GM19043 (cell line): ENCODE measurements at regions not wholly inside any gene's neighbourhood (a gene's known extent, or its start where the extent isn't known, plus 50 kb on each side); places are given as distances from the start of the nearest gene placed in this dataset.

ENCODE experiments used
- ATAC-seq: cut with Tn5 transposase; IDR thresholded peaks from one replicate; pipeline ENCODE4 v1.9.1; 2021; ENCODE audit warnings: low read depth; ENCODE audit not compliant: unreplicated experiment

GRCh38 chr22:48561676-48562075 is 1266.0 kb downstream of the BRD1 start:
- ATAC-seq, result no peak

- ATAC-seq, result no peak
These were observed 1266.8 kb downstream of the BRD1 start for GRCh38 chr22:48560836-48561235.

- ATAC-seq, result no peak
These were observed 1267.3 kb downstream of the BRD1 start for GRCh38 chr22:48560389-48560751.

DNA sequence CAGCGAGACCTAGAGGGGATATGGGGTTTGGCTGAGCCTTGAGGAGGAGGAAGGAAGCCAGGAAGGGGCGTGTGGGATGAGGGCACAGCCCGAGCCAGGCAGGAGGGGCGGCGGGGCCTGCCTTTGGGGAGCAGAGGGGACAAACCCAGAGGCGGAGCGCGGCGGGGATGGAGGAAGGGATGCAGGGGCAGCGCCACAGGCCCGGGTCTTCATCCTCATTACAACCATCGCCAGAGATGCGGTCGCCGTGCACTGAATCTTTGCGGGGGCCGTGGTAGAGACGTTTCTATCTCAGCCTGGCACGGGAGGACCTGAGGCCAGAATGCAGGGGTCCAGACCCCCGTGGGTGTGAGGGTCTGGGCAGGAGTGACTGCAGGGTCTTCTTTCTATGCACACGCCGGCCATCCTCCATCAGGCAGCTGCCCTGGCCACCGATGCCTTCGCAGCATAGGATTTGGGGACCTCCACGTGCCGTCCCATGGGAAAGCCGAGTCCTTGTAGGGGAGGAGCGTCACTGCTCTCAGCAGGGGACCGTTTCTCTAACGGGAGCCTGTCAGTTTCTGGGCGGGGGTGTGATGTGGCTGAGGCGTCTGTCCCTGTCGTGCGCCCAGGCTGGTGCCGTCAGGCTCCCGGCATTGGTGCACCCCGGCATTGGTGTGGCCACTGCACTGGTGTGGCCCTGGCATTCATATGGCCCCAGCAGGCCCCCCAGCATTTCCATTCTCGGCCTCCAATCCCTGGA is 1267.9 kb downstream of the BRD1 start:
- no peak for ATAC-seq

DNA sequence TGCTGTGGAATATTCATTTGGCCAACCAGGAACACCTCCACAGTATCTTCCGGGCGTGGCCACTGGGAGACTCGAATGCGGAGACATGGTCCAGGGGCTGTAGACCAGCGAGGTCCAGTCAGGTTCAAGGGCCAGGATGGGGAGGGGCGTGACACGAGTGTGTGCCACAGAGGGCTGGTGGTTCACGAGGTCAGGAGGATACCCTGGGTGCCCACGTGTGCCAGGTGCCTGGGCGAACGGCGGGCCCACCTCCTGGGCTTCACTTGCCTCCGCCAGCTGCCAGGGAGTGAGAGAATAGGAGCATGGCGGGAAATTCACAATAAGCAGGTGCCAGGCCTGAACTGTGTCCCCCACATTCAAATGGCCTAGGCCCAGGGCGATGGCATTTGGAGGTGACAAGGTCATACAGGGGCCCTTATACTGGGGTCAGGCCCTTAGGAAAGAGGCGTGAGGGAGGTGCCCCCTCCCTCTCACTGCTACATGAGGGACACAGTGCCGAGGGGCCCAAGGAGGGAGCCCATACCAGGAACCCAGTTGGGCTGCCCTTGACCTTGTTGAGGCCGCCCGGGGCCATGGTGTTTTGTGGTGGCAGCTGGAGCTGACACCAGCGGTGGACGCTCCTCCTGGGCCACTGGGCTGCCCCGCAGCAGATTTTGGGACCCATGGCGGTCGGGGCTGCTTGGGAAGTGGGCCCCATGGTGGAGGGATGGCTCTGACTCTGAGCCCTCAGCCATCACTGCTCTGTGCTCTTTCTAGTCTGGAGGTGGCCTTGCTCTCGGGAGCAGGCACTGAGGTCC is 1268.9 kb downstream of the BRD1 start:
- no peak for ATAC-seq

- no peak for ATAC-seq
These were observed 1269.7 kb downstream of the BRD1 start for GRCh38 chr22:48558016-48558415.

DNA sequence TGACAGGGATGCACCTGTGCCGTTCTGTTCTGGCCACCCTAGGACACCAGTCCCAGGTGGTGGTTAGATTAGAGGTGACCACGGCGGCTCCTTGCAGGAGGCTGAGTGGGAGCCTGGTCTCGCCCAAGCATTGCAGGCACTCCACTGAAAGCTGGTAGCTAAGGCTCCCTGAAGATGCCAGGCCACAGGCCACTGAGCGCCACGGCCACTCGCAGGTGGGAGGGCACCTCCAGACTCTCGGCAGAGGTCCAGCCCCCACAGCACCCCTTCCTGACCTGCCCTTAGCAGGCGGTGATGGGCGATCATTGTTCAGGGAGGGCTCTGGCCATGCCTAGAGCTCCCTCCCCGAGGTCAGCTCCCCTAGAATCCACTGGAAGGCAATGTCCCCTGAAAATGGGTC is 1270.2 kb downstream of the BRD1 start:
- no peak for ATAC-seq

- no peak for ATAC-seq
These were observed 1270.9 kb downstream of the BRD1 start for GRCh38 chr22:48556751-48557150.

DNA sequence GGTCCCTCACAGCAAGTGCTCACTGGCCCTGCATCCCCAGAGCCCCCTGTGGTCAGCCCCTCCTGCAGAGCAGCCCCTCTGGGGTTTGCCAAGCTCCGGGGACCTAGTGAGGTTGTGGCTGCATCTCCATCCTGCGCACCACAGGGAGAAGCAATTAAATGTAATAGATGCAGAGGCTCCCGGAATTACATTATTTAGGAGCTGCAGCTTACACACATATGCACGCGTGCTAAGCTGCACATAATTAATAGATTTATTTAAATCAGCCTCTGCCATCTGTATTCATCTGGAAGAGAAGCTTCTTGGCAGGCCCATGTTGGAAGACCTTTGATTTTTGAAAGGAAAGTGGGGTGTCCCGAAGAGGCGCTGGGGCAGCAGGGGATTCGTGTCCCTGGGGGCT is 1271.5 kb downstream of the BRD1 start:
- ATAC-seq, result no peak

DNA sequence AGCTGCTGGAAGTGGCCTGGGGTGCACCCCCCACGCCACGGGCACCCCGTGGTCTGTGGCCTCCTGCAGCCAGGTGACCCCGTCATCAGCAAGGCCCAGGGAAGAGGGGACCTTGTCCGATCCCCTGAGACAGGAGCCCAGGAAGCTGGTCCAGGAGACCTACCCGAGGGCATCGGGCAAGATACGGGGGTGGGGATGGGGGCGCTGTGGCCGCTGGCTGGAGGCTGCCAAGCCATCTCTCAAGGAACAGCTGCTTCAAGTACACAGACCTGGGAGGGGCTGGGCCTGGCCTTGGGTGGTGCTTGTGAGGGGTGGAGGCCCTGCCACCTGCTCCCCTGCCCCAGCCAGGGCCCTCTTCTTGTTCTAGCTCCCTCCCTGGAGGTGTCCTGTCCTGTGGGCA is 1272.1 kb downstream of the BRD1 start:
- no peak for ATAC-seq

DNA sequence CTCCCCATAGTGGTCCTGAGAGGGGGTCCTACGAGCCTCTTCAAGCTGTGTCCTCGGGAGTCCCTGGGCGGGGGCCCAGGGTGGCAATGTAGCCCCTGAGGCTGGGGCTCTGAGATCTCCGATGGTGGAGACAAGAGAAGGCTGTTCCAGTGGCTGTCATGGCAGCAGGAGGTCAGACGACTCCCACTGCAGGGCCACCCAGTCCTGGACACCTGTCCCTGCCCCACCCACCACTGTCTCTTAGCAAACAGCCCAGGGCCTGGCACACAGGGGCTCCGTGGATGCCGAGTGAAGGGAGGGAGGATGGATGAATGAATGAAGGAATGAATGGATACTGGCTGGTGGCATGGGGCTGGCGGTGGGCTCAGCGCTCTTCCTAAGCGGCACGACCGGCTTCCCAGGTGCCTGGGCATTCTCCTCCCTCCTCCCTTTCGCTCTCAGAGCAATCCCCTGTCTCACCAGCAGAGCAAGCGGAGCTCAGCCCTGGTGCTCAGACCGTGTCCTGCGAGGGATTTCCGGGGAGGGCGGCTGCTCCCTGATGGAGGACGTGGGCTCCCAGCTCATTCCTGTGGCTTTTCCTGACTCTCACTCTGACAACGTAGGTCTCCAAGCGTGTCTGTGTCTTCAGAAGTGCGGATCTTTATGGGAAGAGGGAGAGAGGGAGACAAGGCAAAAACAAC is 1272.6 kb downstream of the BRD1 start:
- no peak for ATAC-seq

GRCh38 chr22:48553694-48554308 is 1273.9 kb downstream of the BRD1 start:
- no peak for ATAC-seq

- ATAC-seq, result no peak
These were observed 1274.6 kb downstream of the BRD1 start for GRCh38 chr22:48553119-48553518.

DNA sequence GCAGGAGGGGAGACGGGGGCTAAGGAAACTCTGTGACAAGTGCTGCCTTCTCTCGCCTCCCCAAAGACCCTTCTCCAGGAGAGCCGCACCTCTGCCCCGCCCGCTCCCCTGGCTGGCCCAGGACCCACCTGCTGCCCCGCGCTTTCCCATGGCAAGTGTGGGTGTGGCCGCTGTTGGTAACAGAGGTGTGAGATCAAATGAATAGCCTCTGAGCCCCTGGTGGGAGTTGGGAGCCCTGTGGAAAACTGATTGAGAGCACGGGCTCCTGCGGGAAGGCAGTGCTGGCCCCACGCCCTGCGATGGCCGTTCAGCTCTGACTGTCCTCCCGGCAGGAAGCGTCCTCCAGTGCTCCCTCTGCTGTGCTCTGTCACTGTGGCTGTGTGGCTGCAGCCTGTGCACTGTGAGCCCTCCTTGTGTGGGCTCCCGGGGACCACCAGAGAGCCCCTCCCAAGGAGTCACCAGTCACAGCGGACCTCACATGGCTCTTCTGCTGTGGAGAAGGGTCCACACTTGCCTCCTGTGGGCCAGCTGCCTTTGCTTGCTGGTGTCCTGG is 1275.9 kb downstream of the BRD1 start:
- ATAC-seq, result no peak

DNA sequence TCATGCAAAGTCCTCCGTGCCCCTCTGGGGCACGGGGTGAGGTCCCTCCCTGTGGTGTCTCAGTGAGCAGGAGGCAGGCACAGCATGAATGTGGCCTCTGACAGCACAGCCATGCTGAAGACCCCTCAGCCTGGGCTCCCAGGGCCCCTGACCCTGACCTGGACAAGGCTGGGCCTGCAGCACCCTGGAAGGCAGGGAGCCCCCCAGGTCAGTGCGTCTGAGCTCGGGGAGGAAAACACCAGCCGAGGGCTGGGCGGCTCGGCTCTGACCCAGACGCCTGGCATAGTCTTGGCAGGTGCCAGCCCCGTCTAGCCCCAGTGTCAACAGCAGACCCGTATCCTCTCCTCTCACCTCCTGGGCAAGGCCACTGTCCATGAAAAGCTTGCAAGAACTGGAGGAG is 1276.6 kb downstream of the BRD1 start:
- no peak for ATAC-seq

DNA sequence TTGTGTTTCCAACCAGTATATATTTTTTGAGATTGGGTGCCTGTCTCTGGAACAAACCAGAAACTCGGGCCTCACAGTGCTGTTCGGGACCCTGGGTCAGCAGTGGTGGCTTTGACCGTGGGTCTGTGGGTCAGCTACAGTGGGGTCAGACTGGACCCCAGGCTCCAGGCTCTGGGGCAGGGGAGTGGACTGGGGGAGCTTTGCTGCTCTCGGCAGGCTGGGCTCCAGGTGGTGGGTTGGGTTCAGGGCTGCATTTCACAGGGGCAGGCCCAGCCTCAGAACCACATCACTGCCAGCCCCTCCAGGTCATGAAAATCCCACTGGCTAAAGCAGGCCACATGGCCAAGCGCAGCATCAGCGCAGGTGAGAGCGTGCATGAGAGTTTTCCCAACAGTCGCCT is 1279.3 kb downstream of the BRD1 start:
- no peak for ATAC-seq

DNA sequence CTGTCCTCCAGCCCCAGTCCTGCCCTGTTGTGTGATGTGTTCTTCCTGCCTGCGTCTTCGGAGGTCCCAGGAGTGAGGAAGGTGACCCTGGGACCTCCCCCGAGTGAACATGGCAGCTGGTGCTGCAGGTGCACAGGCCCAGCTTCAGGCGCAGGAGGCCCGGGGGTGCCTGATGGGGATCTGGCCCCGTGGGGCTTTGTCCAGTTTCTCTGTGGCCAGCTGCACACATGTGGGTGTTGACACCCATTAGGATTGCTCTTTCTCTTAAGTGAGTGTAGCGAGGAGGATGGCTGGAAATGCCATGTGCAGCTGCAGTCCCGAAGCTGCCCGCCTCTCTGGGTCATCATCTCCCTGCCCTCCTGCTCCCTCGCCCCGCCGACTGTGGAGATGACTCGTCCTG is 1279.7 kb downstream of the BRD1 start:
- ATAC-seq, result no peak

DNA sequence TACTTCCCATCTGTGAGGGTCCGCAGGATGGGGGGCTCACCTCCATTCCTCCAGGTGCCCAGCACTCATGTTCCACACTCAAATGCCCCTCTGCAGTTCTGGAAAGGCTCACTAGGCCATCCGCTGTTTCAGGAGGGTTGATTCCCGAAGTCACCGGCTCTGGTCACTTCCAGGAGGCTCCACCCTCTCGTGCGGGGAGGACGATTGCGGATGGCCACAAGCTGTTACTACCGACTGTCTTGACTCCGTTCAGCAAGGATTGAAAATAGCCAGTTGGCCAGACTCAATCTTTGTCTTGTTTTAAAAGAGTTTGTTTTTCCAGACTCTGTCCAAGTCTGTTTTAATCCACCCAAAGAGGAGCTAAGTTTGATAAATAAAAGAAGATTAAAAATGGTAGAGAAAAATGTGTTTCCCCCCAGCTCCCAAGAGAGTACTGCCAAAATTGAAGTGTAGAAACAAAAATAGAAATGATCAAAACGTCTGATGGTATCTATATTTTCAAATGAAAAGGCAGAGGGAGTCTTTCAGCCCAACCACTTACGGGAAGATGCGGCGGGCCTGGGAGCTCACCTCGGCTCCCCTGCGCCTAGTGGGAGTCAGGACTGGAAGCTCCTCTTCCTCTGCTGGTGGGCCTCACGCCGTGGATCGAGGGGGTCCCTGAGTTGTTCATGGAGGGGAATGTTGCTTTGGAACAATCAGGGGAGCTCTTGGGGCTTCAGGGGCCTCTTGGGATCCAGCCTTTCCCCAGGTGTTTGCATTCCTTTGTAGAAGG is 1280.8 kb downstream of the BRD1 start:
- ATAC-seq, result no peak

DNA sequence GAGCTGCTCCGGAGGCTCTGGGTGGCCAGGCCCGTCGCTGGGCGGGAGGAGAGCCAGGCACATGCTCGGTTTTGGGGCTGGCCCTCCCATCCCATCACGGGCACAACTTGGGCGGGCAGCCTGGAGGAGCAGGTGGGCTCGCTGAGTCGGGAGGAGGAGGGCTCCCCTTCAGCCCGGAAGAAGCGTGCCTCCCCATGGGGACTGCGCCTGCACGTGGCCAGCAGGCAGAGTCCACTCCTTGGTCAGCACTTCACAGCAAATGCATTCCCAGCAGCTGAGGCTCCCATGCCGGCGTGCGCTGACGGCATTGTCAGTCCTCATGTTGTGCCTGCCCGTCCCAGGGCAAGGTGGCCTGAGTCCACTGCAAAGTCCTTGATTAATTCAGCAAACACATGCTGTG is 1281.7 kb downstream of the BRD1 start:
- no peak for ATAC-seq

DNA sequence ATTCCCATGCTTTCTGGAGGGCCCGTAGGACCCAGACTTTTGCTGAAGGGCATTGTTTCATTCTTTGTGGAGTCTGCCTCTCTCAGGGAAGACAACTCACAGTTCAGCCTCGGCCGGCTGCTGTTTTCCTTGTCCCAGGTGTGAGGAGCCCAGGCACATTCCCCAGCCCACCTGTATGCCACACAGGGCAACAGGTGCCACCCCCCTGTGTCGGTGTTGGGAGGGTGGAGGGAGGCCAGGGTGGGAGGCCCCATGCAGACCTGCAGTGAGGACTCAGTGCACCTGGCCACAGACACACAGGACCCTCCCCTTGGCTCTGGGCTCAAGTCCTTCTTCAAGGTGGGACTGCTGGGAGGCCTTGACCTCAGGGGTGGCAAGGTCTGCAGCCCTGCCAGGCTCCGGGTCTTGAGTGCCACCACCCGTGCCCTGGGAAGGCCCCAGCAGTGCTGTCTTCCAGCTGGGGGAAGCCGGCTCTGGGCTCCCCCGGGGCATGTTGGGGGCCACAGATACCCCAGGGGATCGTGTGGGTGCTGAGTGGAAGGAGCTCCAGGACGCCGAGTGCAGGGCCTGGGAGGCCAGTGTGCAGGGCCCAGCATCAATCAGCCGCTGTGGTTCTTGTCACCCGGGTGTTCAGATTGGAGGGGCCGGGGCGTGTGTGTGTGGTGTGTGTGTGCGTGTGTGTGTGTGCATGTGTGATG is 1286.1 kb downstream of the BRD1 start:
- no peak for ATAC-seq
